K562 (cell line): ENCODE measurements at regions not wholly inside any gene's neighbourhood (a gene's known extent, or its start where the extent isn't known, plus 50 kb on each side); places are given as distances from the start of the nearest gene placed in this dataset.

Experiments
- ATAC-seq: fragments of 200-7000 bp; cut with Tn5 transposase; 3 replicates; pipeline ENCODE4 v1.9.1; 2020; ENCODE audit warnings: moderate library complexity
- BruUV-seq: library from RNA; stranded (reverse); fragments of 400-500 nt; replicated peaks from 2 replicates; lab custom pipeline; 2021; lab: Mats Ljungman, UMichigan
- CTCF ChIA-PET: fragments of 300-600 bp; formaldehyde crosslinking; extraction: SDS; loops from one replicate; lab custom pipeline; 2021; ENCODE audit warnings: low intra/inter-chr PET ratio; lab: Yijun Ruan, JAX
- POLR2A ChIA-PET: fragments of 300-600, 350-650 bp; sonication (Branson Sonifier 250); formaldehyde crosslinking; extraction: SDS; loops from one replicate; lab custom pipeline; 2021; ENCODE audit warnings: antibody characterized with exemption, inconsistent platforms; lab: Yijun Ruan, JAX
- DNase-seq, 4 experiments: peaks; one replicate each; pipeline versions ENCODE4 v3.0.0 to v3.0.0-alpha.2; 2011 to 2018; ENCODE audit warnings: low spot score in 3 of 4, mixed read lengths in 3 of 4; ENCODE audit errors: extremely low read depth in 1 of 4
- FAIRE-seq: peaks from 2 replicates; lab custom pipeline; 2011; peaks lifted over from hg19 to GRCh38; lab: Jason Lieb, UNC
- H2AFZ ChIP-seq: 2 replicates; pipeline ENCODE4 v1.6.0; 2011; ENCODE audit warnings: low read depth, low read length, control low read depth, inconsistent platforms
- H3K27ac ChIP-seq: fragments of 200-600 bp; 3 replicates; pipeline ENCODE4 v1.8.0; 2011; ENCODE audit warnings: low read depth, mild to moderate bottlenecking, control low read depth, inconsistent platforms, low read length, moderate library complexity, mixed read lengths; ENCODE audit errors: extremely low read depth
- H3K27me3 ChIP-seq, 2 experiments: fragments of 300-600 bp in 1 of 2; 2 replicates in 1 of 2; 3 replicates in 1 of 2; pipeline versions ENCODE4 v1.6.0 to v1.8.0; 2011; ENCODE audit warnings: inconsistent platforms in 2 of 2, low read length in 2 of 2, mild to moderate bottlenecking in 1 of 2, mixed read lengths in 1 of 2, moderate library complexity in 1 of 2; ENCODE audit not compliant: control insufficient read depth in 2 of 2, insufficient read depth in 2 of 2
- H3K36me3 ChIP-seq: fragments of 300-600 bp; 3 replicates; pipeline ENCODE4 v1.8.0; 2011; ENCODE audit warnings: mild to moderate bottlenecking, low read length, inconsistent platforms; ENCODE audit not compliant: control insufficient read depth, insufficient read depth
- H3K4me1 ChIP-seq, 2 experiments: fragments of 200-600 bp in 1 of 2; replicated peaks in 1 of 2; 2 replicates in 1 of 2; 3 replicates in 1 of 2; pipeline versions ENCODE4 v1.5.1 to v1.8.0; 2011; ENCODE audit warnings: inconsistent platforms in 2 of 2, low read length in 2 of 2, mild to moderate bottlenecking in 1 of 2, mixed read lengths in 1 of 2, moderate library complexity in 1 of 2; ENCODE audit not compliant: control insufficient read depth in 2 of 2, insufficient read depth in 2 of 2
- H3K4me2 ChIP-seq: 2 replicates; pipeline ENCODE4 v1.6.1; 2011; ENCODE audit warnings: low read length, control low read depth, inconsistent platforms, mixed read lengths; ENCODE audit not compliant: insufficient read depth
- H3K4me3 ChIP-seq: fragments of 200-600 bp; sonication (generic), shearing (Covaris generic); 2 replicates; pipeline ENCODE4 v1.5.1; 2016; ENCODE audit warnings: control low read depth, inconsistent platforms
- H3K79me2 ChIP-seq: fragments of 200-600 bp; 3 replicates; pipeline ENCODE4 v1.8.0; 2011; ENCODE audit warnings: low read length, inconsistent platforms; ENCODE audit not compliant: control insufficient read depth, insufficient read depth
- H3K9ac ChIP-seq, 2 experiments: 2 replicates each; pipeline versions ENCODE4 v1.6.0 to v1.6.1; 2011; ENCODE audit warnings: low read depth in 2 of 2, low read length in 2 of 2, control low read depth in 1 of 2, inconsistent platforms in 1 of 2, mild to moderate bottlenecking in 1 of 2, mixed read lengths in 1 of 2; ENCODE audit not compliant: insufficient read depth in 1 of 2
- H3K9me1 ChIP-seq: one replicate; pipeline ENCODE4 v1.6.0; 2011; ENCODE audit warnings: inconsistent platforms, mild to moderate bottlenecking, low read length, moderate library complexity; ENCODE audit not compliant: control insufficient read depth, insufficient read depth
- H3K9me3 ChIP-seq: replicated peaks from 2 replicates; pipeline ENCODE4 v1.5.1; 2011; ENCODE audit warnings: low read depth, low read length, inconsistent platforms; ENCODE audit not compliant: control insufficient read depth, insufficient read depth
- H4K20me1 ChIP-seq: replicated peaks from 2 replicates; pipeline ENCODE4 v1.6.1; 2011; ENCODE audit warnings: low read length, inconsistent platforms, mixed read lengths; ENCODE audit not compliant: control insufficient read depth, insufficient read depth
- CBX2 ChIP-seq: fragments of 200-600 bp; sonication (generic); IDR thresholded peaks from one replicate; pipeline ENCODE4 v1.6.1; 2012; ENCODE audit warnings: mild to moderate bottlenecking, low read length, inconsistent platforms; ENCODE audit not compliant: insufficient read depth, poor library complexity, severe bottlenecking
- ELK3 ChIP-seq: fragments of 450-650 bp; formaldehyde crosslinking; IDR thresholded peaks from 2 replicates; pipeline ENCODE4 v1.4.0; 2020; ENCODE audit warnings: mild to moderate bottlenecking
- POLR2B ChIP-seq: fragments of 450-650 bp; IDR thresholded peaks from 2 replicates; pipeline ENCODE4 v1.6.1; 2018; ENCODE audit warnings: low read depth; ENCODE audit not compliant: partially characterized antibody
- PRMT5 ChIP-seq: sonication (generic); formaldehyde crosslinking; IDR thresholded peaks from 2 replicates; pipeline ENCODE4 v1.5.0; 2020; ENCODE audit warnings: missing genetic modification reagents
- RHOXF2B ChIP-seq: fragments of 250-450 bp; sonication (Bioruptor Pico); conservative IDR thresholded peaks from 2 replicates; pipeline ENCODE4 v1.5.1; 2021
- SMAD2 ChIP-seq: fragments of 150-350 bp; IDR thresholded peaks from 2 replicates; pipeline ENCODE4 v1.6.1; 2014; ENCODE audit warnings: low read depth, mild to moderate bottlenecking, low read length
- SOX6 ChIP-seq: fragments of 450-650 bp; IDR thresholded peaks from 2 replicates; pipeline ENCODE4 v1.6.1; 2014; ENCODE audit warnings: mild to moderate bottlenecking
- TAF1 ChIP-seq: IDR thresholded peaks from 2 replicates; pipeline ENCODE4 v1.6.1; 2011; ENCODE audit warnings: mild to moderate bottlenecking, low read length, moderate library complexity; ENCODE audit not compliant: insufficient read depth, control insufficient read depth, severe bottlenecking; ENCODE audit errors: extremely low read depth
- ZNF217 ChIP-seq: sonication (generic); formaldehyde crosslinking; IDR thresholded peaks from 2 replicates; pipeline ENCODE4 v1.8.0; 2022; ENCODE audit warnings: mild to moderate bottlenecking, missing genetic modification reagents
- ZNF444 ChIP-seq: fragments of 250-450 bp; sonication (Bioruptor Pico); IDR thresholded peaks from 2 replicates; pipeline ENCODE4 v1.4.0; 2020; ENCODE audit warnings: mild to moderate bottlenecking, moderate library complexity
- ZNF766 ChIP-seq: fragments of 200-800 bp; sonication (Bioruptor generic); conservative IDR thresholded peaks from 2 replicates; pipeline ENCODE4 v1.6.1; 2016; ENCODE audit warnings: missing genetic modification characterization, missing compliant biosample characterization
- ZSCAN32 ChIP-seq: fragments of 450-650 bp; formaldehyde crosslinking; IDR thresholded peaks from 2 replicates; pipeline ENCODE4 v1.4.0; 2020; ENCODE audit warnings: mild to moderate bottlenecking, moderate library complexity
- WGBS: fragments of 100-300 bp; shearing (Covaris generic); methylation state at CpG from one replicate; pipeline ENCODE4 v1.1.6; 2016; ENCODE audit warnings: low coverage, mixed read lengths; ENCODE audit not compliant: insufficient coverage; ENCODE audit errors: missing lambda C conversion rate; 5-methylcytosine and 5-hydroxymethylcytosine counted together
- in situ Hi-C: fragments of 300-500 bp; cut with MboI; formaldehyde crosslinking; loops from 4 replicates; pipeline ENCODE4 v1.15.0; 2018; ENCODE audit warnings: inconsistent platforms, mixed read lengths
- intact Hi-C: fragments of 100-400 bp; cut with micrococcal nuclease; formaldehyde crosslinking; loops from 2 replicates; pipeline ENCODE4 v1.14.2; 2022
- TF ChIP-seq, protein P1 (sequence below), 2 experiments: fragments of 450-650 bp in 1 of 2; sonication (generic) in 1 of 2; formaldehyde crosslinking; conservative IDR thresholded peaks; 2 replicates each; pipeline versions ENCODE4 v1.4.0 to v1.8.1; 2020 to 2022; ENCODE audit warnings: mild to moderate bottlenecking in 1 of 2, missing genetic modification reagents in 1 of 2
- TF ChIP-seq, protein P2 (sequence below), 2 experiments: IDR thresholded peaks in 1 of 2; conservative IDR thresholded peaks in 1 of 2; 2 replicates each; pipeline ENCODE4 v1.6.1; 2016; ENCODE audit warnings: low read depth in 2 of 2, mild to moderate bottlenecking in 1 of 2, missing compliant biosample characterization in 1 of 2, missing genetic modification characterization in 1 of 2, moderate library complexity in 1 of 2

DNA sequence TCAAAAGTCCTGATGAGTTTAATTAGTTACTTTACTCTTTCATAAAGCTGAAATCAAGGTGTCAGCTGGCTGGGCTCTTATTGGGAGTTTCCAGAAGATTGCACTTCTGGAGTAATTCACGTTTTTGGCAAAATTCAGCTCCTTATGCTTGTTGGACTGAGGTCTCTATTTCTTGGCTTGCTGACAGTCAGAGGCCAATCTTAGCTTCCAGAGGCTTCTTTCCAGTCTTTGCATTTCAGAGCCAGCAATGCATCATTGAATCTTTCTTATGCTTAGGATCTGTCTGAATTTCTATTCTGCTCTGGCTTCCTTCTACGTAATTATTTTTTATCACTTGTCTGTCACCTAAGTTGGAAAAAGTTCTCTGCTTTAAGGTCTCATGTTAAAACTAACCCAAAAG lies 91.4 kb upstream of the SYN3 start:
- DNase-seq (no peak), ATAC-seq (no peak), FAIRE-seq (no peak)
- POLR2A ChIA-PET: no interaction called here
- no peak overlapping the region for H3K4me3 ChIP-seq
- no peaks in the 10 kb centered on the region for H4K20me1 ChIP-seq
- TF ChIP-seq SOX6 (no peak), TAF1 (no peak), ZSCAN32 (no peak), SMAD2 (no peak), PRMT5 (CRISPR knock-in tag) (no peak), ELK3 (CRISPR knock-in tag) (no peak), ZNF766 (CRISPR knock-in tag) (no peak), POLR2B (no peak), RHOXF2B (CRISPR knock-in tag) (no peak), ZNF217 (CRISPR knock-in tag) (no peak), CBX2 (no peak), ZNF444 (no peak)
- TF ChIP-seq, protein P1, sequence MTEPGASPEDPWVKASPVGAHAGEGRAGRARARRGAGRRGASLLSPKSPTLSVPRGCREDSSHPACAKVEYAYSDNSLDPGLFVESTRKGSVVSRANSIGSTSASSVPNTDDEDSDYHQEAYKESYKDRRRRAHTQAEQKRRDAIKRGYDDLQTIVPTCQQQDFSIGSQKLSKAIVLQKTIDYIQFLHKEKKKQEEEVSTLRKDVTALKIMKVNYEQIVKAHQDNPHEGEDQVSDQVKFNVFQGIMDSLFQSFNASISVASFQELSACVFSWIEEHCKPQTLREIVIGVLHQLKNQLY (CRISPR knock-in tag; conservative IDR thresholded peaks at IDR 0.05): no peak
- TF ChIP-seq, protein P2, sequence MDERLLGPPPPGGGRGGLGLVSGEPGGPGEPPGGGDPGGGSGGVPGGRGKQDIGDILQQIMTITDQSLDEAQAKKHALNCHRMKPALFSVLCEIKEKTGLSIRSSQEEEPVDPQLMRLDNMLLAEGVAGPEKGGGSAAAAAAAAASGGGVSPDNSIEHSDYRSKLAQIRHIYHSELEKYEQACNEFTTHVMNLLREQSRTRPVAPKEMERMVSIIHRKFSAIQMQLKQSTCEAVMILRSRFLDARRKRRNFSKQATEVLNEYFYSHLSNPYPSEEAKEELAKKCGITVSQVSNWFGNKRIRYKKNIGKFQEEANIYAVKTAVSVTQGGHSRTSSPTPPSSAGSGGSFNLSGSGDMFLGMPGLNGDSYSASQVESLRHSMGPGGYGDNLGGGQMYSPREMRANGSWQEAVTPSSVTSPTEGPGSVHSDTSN (CRISPR knock-in tag; IDR thresholded peaks at IDR 0.05; ENCODE audit: low read depth): no peak
- TF ChIP-seq, protein P2 (tag; conservative IDR thresholded peaks at IDR 0.05; ENCODE audit: low read depth): no peak
- H3K27ac ChIP-seq: no peak overlapping the region
- CTCF ChIA-PET: no interaction called here
- intact Hi-C loops: no loop called here
- no peaks in the 10 kb centered on the region for H3K36me3 ChIP-seq
- H3K9me3 ChIP-seq: no peaks in the 10 kb centered on the region
- in situ Hi-C loops: no loop called here
- H3K4me2 ChIP-seq: no peak overlapping the region
- no peak overlapping the region for H2AFZ ChIP-seq
- no peak overlapping the region for H3K9ac ChIP-seq
- no peaks in the 10 kb centered on the region for H3K79me2 ChIP-seq
- H3K9me1 ChIP-seq: no peaks in the 10 kb centered on the region
- WGBS: 0% methylated on average over 2 of the region's 2 CpGs
- H3K4me1 ChIP-seq: no peaks in the 10 kb centered on the region
- no peaks in the 10 kb centered on the region for H3K27me3 ChIP-seq
- no TSS peak for BruUV-seq
